H1 (cell line): ENCODE measurements at regions not wholly inside any gene's neighbourhood (a gene's known extent, or its start where the extent isn't known, plus 50 kb on each side); places are given as distances from the start of the nearest gene placed in this dataset.

Source experiments
- CTCF ChIA-PET: fragments of 300-600 bp; sonication (Branson Sonifier 250); formaldehyde crosslinking; loops from one replicate; lab custom pipeline; 2021; ENCODE audit not compliant: partially characterized antibody; lab: Charles Lee
- POLR2A ChIA-PET: fragments of 300-600 bp; sonication (Branson Sonifier 250); formaldehyde crosslinking; loops from one replicate; lab custom pipeline; 2021; ENCODE audit warnings: inconsistent platforms; ENCODE audit not compliant: partially characterized antibody; lab: Charles Lee
- DNase-seq, 2 experiments: peaks; one replicate each; pipeline versions ENCODE4 v3.0.0 to v3.0.0-alpha.2; 2010 to 2022; ENCODE audit warnings: low spot score in 2 of 2, low read depth in 1 of 2, mixed read lengths in 1 of 2
- FAIRE-seq: peaks from 2 replicates; lab custom pipeline; 2011; peaks lifted over from hg19 to GRCh38; lab: Jason Lieb, UNC
- H2AFZ ChIP-seq: 2 replicates; pipeline ENCODE4 v1.8.1; 2012; ENCODE audit warnings: low read length, inconsistent platforms
- H2AK5ac ChIP-seq: 2 replicates; pipeline ENCODE4 v1.6.1; 2013; ENCODE audit warnings: low read depth, low read length
- H2BK120ac ChIP-seq: replicated peaks from 2 replicates; pipeline ENCODE3; 2013; ENCODE audit warnings: low read depth, low read length, inconsistent platforms
- H2BK12ac ChIP-seq: 2 replicates; pipeline ENCODE4 v1.6.1; 2013; ENCODE audit warnings: low read depth, low read length
- H2BK15ac ChIP-seq: 2 replicates; pipeline ENCODE4 v1.6.1; 2013; ENCODE audit warnings: low read length
- H2BK20ac ChIP-seq: 2 replicates; pipeline ENCODE4 v1.6.1; 2013; ENCODE audit warnings: low read length
- H2BK5ac ChIP-seq: 2 replicates; pipeline ENCODE4 v1.6.1; 2013; ENCODE audit warnings: low read depth, low read length
- H3K14ac ChIP-seq: 2 replicates; pipeline ENCODE4 v1.6.1; 2013; ENCODE audit warnings: inconsistent platforms; ENCODE audit not compliant: insufficient read length
- H3K18ac ChIP-seq: 2 replicates; pipeline ENCODE4 v1.6.1; 2013; ENCODE audit warnings: low read length; ENCODE audit errors: extremely low read depth
- H3K23ac ChIP-seq: 2 replicates; pipeline ENCODE4 v1.6.1; 2013; ENCODE audit warnings: inconsistent platforms; ENCODE audit not compliant: insufficient read length
- H3K23me2 ChIP-seq: 2 replicates; pipeline ENCODE4 v1.6.1; 2013; ENCODE audit warnings: low read depth, low read length
- H3K27ac ChIP-seq: 2 replicates; pipeline ENCODE4 v1.6.1; 2011; ENCODE audit warnings: low read depth, low read length, inconsistent platforms
- H3K27me3 ChIP-seq, 4 experiments: replicated peaks in 1 of 4; 1 replicate in 1 of 4; 2 replicates in 3 of 4; pipeline versions ENCODE4 v1.6.1 to v1.8.1; 2011 to 2013; ENCODE audit warnings: low read length in 3 of 4, mild to moderate bottlenecking in 3 of 4, inconsistent platforms in 2 of 4, mixed read lengths in 2 of 4, moderate library complexity in 1 of 4; ENCODE audit not compliant: control insufficient read depth in 3 of 4, insufficient read depth in 3 of 4; ENCODE audit errors: extremely low read depth in 1 of 4
- H3K36me3 ChIP-seq, 4 experiments: 2 replicates each; pipeline versions ENCODE4 v1.6.1 to v1.8.1; 2011 to 2013; ENCODE audit warnings: mild to moderate bottlenecking in 4 of 4, low read length in 3 of 4, moderate library complexity in 2 of 4, control low read depth in 1 of 4, inconsistent platforms in 1 of 4; ENCODE audit not compliant: insufficient read depth in 4 of 4, control insufficient read depth in 2 of 4
- H3K4ac ChIP-seq: replicated peaks from 2 replicates; pipeline ENCODE3; 2013; ENCODE audit warnings: low read length, low read depth, mixed read lengths, inconsistent platforms; ENCODE audit not compliant: insufficient read length
- H3K4me1 ChIP-seq, 4 experiments: replicated peaks in 1 of 4; 1 replicate in 1 of 4; 2 replicates in 3 of 4; pipeline versions ENCODE4 v1.6.1 to v1.8.1; 2011 to 2013; ENCODE audit warnings: low read length in 3 of 4, inconsistent platforms in 2 of 4, mixed read lengths in 1 of 4; ENCODE audit not compliant: insufficient read depth in 4 of 4, control insufficient read depth in 3 of 4
- H3K4me2 ChIP-seq, 2 experiments: 2 replicates each; pipeline versions ENCODE4 v1.6.1 to v1.8.1; 2011 to 2013; ENCODE audit warnings: low read depth in 2 of 2, low read length in 2 of 2, control low read depth in 1 of 2, inconsistent platforms in 1 of 2, mild to moderate bottlenecking in 1 of 2; ENCODE audit not compliant: insufficient read depth in 1 of 2
- H3K4me3 ChIP-seq, 4 experiments: fragments of 200-600, 300-600 bp in 1 of 4; sonication (generic), shearing (Covaris generic), sonication (Bioruptor Twin) in 1 of 4; 2 replicates each; pipeline versions ENCODE4 v1.5.1 to v1.8.1; 2011 to 2016; ENCODE audit warnings: low read length in 4 of 4, low read depth in 3 of 4, control low read depth in 2 of 4, inconsistent platforms in 2 of 4, mild to moderate bottlenecking in 2 of 4, mixed read lengths in 1 of 4, moderate library complexity in 1 of 4; ENCODE audit not compliant: insufficient read depth in 2 of 4; ENCODE audit errors: extremely low read depth in 1 of 4
- H3K56ac ChIP-seq: replicated peaks from 2 replicates; pipeline ENCODE3; 2013; ENCODE audit warnings: low read depth, mild to moderate bottlenecking, mixed read lengths, low read length, inconsistent platforms; ENCODE audit not compliant: insufficient read length
- H3K79me1 ChIP-seq: 2 replicates; pipeline ENCODE4 v1.6.1; 2013; ENCODE audit warnings: low read depth, low read length, control low read depth
- H3K79me2 ChIP-seq, 2 experiments: 2 replicates each; pipeline versions ENCODE4 v1.6.1 to v1.8.1; 2012 to 2013; ENCODE audit warnings: low read length in 2 of 2, mild to moderate bottlenecking in 2 of 2, inconsistent platforms in 1 of 2; ENCODE audit not compliant: insufficient read depth in 2 of 2, control insufficient read depth in 1 of 2
- H3K9ac ChIP-seq, 4 experiments: replicated peaks in 1 of 4; 1 replicate in 1 of 4; 2 replicates in 3 of 4; pipeline versions ENCODE4 v1.6.1 to v1.8.1; 2011 to 2013; ENCODE audit warnings: low read depth in 3 of 4, low read length in 3 of 4, control low read depth in 2 of 4, mild to moderate bottlenecking in 2 of 4, moderate library complexity in 2 of 4, inconsistent platforms in 1 of 4; ENCODE audit errors: extremely low read depth in 1 of 4
- H3K9me3 ChIP-seq, 2 experiments: 2 replicates each; pipeline versions ENCODE4 v1.6.1 to v1.8.1; 2012 to 2013; ENCODE audit warnings: mild to moderate bottlenecking in 2 of 2, moderate library complexity in 2 of 2, control low read depth in 1 of 2, inconsistent platforms in 1 of 2, low read depth in 1 of 2, low read length in 1 of 2, mixed read lengths in 1 of 2; ENCODE audit not compliant: insufficient read depth in 2 of 2
- H4K20me1 ChIP-seq, 2 experiments: replicated peaks in 1 of 2; 2 replicates each; pipeline versions ENCODE3 to v1.8.1; 2011 to 2013; ENCODE audit warnings: inconsistent platforms in 2 of 2, low read length in 2 of 2, mild to moderate bottlenecking in 1 of 2; ENCODE audit not compliant: insufficient read depth in 2 of 2, control insufficient read depth in 1 of 2
- H4K5ac ChIP-seq: 2 replicates; pipeline ENCODE4 v1.6.1; 2013; ENCODE audit warnings: low read length, low read depth, mixed read lengths, inconsistent platforms; ENCODE audit not compliant: insufficient read length
- H4K8ac ChIP-seq: 2 replicates; pipeline ENCODE4 v1.8.0; 2013; ENCODE audit warnings: mild to moderate bottlenecking, moderate library complexity, low read length, inconsistent platforms; ENCODE audit not compliant: insufficient read depth; ENCODE audit errors: extremely low read depth
- H4K91ac ChIP-seq: replicated peaks from 2 replicates; pipeline ENCODE3; 2013; ENCODE audit warnings: low read length, mixed read lengths, inconsistent platforms; ENCODE audit not compliant: insufficient read length
- EGR1 ChIP-seq: IDR thresholded peaks from 2 replicates; pipeline ENCODE4 v1.6.1; 2011; ENCODE audit warnings: low read depth, low read length, borderline replicate concordance
- KDM1A ChIP-seq: fragments of 200-600, 300-600 bp; sonication (generic); IDR thresholded peaks from 2 replicates; pipeline ENCODE4 v1.7.1; 2016; ENCODE audit warnings: mild to moderate bottlenecking, low read length, borderline replicate concordance
- NANOG ChIP-seq: IDR thresholded peaks from 2 replicates; pipeline ENCODE4 v1.6.1; 2011; ENCODE audit warnings: low read length, low read depth, mild to moderate bottlenecking, inconsistent platforms; ENCODE audit not compliant: insufficient read depth, poor library complexity, severe bottlenecking
- RBBP5 ChIP-seq: IDR thresholded peaks from 2 replicates; pipeline ENCODE4 v1.7.1; 2012; ENCODE audit warnings: low read depth, mild to moderate bottlenecking, inconsistent platforms, low read length, moderate library complexity, borderline replicate concordance
- RNF2 ChIP-seq: fragments of 200-900, 300-1000 bp; sonication (generic); IDR thresholded peaks from 2 replicates; pipeline ENCODE4 v1.7.1; 2016; ENCODE audit warnings: borderline replicate concordance, low read depth, mild to moderate bottlenecking, antibody characterized with exemption, low read length; ENCODE audit not compliant: poor library complexity, severe bottlenecking; ENCODE audit errors: missing control alignments
- SUZ12 ChIP-seq: fragments of 200-600 bp; sonication (generic); IDR thresholded peaks from 2 replicates; pipeline ENCODE4 v1.6.1; 2012; ENCODE audit warnings: mild to moderate bottlenecking, inconsistent platforms, low read length, moderate library complexity, mixed read lengths
- TAF1 ChIP-seq: IDR thresholded peaks from 2 replicates; pipeline ENCODE4 v1.6.1; 2011; ENCODE audit warnings: mild to moderate bottlenecking, low read depth, low read length
- TAF7 ChIP-seq: optimal IDR thresholded peaks from 2 replicates; pipeline ENCODE3; 2011; ENCODE audit warnings: low read depth, mild to moderate bottlenecking, inconsistent platforms, low read length, moderate library complexity, borderline replicate concordance

GRCh38 chr3:189404024-189404423 lies 227.2 kb upstream of the TP63 start:
- Histone ChIP-seq H3K27me3 (no peaks in the 10 kb centered on the region), H3K23ac (no peak overlapping the region), H3K18ac (no peak overlapping the region), H3K4ac (no peak overlapping the region), H2BK15ac (no peak overlapping the region), H2BK20ac (no peak overlapping the region), H2BK12ac (no peak overlapping the region), H3K27ac (no peak overlapping the region), H3K79me1 (no peaks in the 10 kb centered on the region), H4K5ac (no peak overlapping the region), H3K23me2 (no peaks in the 10 kb centered on the region), H4K8ac (no peak overlapping the region), H4K91ac (no peak overlapping the region), H3K4me2 (no peak overlapping the region), H3K4me3 (no peak overlapping the region), H2AFZ (no peak overlapping the region), H3K4me1 (no peaks in the 10 kb centered on the region), H3K79me2 (no peaks in the 10 kb centered on the region), H4K20me1 (no peaks in the 10 kb centered on the region), H3K9me3 (no peaks in the 10 kb centered on the region), H3K36me3 (no peaks in the 10 kb centered on the region), H3K9ac (no peak overlapping the region), H3K56ac (no peak overlapping the region), H2BK5ac (no peak overlapping the region), H2BK120ac (no peak overlapping the region), H3K14ac (no peak overlapping the region), H2AK5ac (no peak overlapping the region)
- CTCF ChIA-PET = no interaction called here
- no peak for TF ChIP-seq RNF2
- no peak for TF ChIP-seq EGR1
- no peak for TF ChIP-seq KDM1A
- no peak for TF ChIP-seq TAF7
- no peak for TF ChIP-seq RBBP5
- TF ChIP-seq TAF1 = no peak
- TF ChIP-seq NANOG = no peak
- no peak for TF ChIP-seq SUZ12
- DNase-seq = no peak
- POLR2A ChIA-PET = no interaction called here
- no peak for FAIRE-seq
